ENCODE measurements at regions not wholly inside any gene's neighbourhood (a gene's known extent, or its start where the extent isn't known, plus 50 kb on each side); places are given as distances from the start of the nearest gene placed in this dataset.

- Histone ChIP-seq H3K27ac (no peak overlapping the region), H3K4me3 (no peak overlapping the region), H3K9me3 (no peaks in the 10 kb centered on the region), H3K36me3 (no peaks in the 10 kb centered on the region), H3K27me3 (no peaks in the 10 kb centered on the region), H3K4me1 (no peaks in the 10 kb centered on the region)
- DNase-seq (no peak), ATAC-seq (no peak)
- TF ChIP-seq, protein P1, sequence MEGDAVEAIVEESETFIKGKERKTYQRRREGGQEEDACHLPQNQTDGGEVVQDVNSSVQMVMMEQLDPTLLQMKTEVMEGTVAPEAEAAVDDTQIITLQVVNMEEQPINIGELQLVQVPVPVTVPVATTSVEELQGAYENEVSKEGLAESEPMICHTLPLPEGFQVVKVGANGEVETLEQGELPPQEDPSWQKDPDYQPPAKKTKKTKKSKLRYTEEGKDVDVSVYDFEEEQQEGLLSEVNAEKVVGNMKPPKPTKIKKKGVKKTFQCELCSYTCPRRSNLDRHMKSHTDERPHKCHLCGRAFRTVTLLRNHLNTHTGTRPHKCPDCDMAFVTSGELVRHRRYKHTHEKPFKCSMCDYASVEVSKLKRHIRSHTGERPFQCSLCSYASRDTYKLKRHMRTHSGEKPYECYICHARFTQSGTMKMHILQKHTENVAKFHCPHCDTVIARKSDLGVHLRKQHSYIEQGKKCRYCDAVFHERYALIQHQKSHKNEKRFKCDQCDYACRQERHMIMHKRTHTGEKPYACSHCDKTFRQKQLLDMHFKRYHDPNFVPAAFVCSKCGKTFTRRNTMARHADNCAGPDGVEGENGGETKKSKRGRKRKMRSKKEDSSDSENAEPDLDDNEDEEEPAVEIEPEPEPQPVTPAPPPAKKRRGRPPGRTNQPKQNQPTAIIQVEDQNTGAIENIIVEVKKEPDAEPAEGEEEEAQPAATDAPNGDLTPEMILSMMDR (IDR thresholded peaks at IDR 0.05): no peak
- intact Hi-C loops (cut with DNase I): no loop called here
These were observed 515.4 kb upstream of the ZNF717 start for GRCh38 chr3:76300746-76301145.

- intact Hi-C loops (cut with DNase I): no loop called here
- H3K27me3 ChIP-seq: no peaks in the 10 kb centered on the region
- no peaks in the 10 kb centered on the region for H3K36me3 ChIP-seq
- no peaks in the 10 kb centered on the region for H3K9me3 ChIP-seq
- no peak for ATAC-seq
- H3K4me1 ChIP-seq: no peaks in the 10 kb centered on the region
- no peak for DNase-seq
- H3K27ac ChIP-seq: no peak overlapping the region
- TF ChIP-seq, protein P1 (IDR thresholded peaks at IDR 0.05): no peak
- H3K4me3 ChIP-seq: no peak overlapping the region
These were observed 522.2 kb upstream of the ZNF717 start for GRCh38 chr3:76307556-76307955.

GRCh38 chr3:76308541-76308940 is 523.2 kb upstream of the ZNF717 start:
- Histone ChIP-seq H3K27ac (no peak overlapping the region), H3K9me3 (no peaks in the 10 kb centered on the region), H3K27me3 (no peaks in the 10 kb centered on the region), H3K4me3 (no peak overlapping the region), H3K36me3 (no peaks in the 10 kb centered on the region), H3K4me1 (no peaks in the 10 kb centered on the region)
- no peak for ATAC-seq
- no peak for DNase-seq
- intact Hi-C loops (cut with DNase I): no loop called here
- TF ChIP-seq, protein P1 (IDR thresholded peaks at IDR 0.05): no peak

DNA sequence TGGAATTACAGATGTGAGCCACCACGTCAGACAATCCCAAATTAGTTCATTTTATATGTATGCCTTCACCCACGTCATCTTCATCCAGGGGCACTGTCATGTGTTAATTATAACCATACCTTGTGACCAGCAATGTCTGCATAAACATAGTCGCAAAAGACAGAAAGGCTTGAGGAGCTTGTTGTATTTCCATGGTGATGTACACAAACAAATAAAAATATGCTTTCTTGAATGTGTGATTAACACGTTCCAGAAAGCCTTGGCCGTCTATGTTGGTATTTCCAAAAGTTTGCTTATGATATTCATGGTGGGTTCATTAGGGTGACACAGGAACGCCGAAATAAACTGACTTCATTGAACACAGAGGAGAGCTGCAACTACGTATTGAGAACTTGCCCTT is 524.7 kb upstream of the ZNF717 start:
- TF ChIP-seq, protein P1 (IDR thresholded peaks at IDR 0.05): no peak
- H3K27ac ChIP-seq: no peak overlapping the region
- H3K4me1 ChIP-seq: no peaks in the 10 kb centered on the region
- no peaks in the 10 kb centered on the region for H3K36me3 ChIP-seq
- no peak overlapping the region for H3K4me3 ChIP-seq
- no peak for ATAC-seq
- intact Hi-C loops (cut with DNase I): no loop called here
- no peak for DNase-seq
- no peaks in the 10 kb centered on the region for H3K27me3 ChIP-seq
- no peaks in the 10 kb centered on the region for H3K9me3 ChIP-seq

GRCh38 chr3:76310667-76311066 is 525.3 kb upstream of the ZNF717 start:
- H3K4me3 ChIP-seq: peak overlapping the region; percentile 28
- H3K27me3 ChIP-seq: no peaks in the 10 kb centered on the region

More at GRCh38 chr3:76310667-76311066, 525.3 kb upstream of the ZNF717 start:
- Histone ChIP-seq H3K27ac (no peak overlapping the region), H3K9me3 (no peaks in the 10 kb centered on the region), H3K4me1 (no peaks in the 10 kb centered on the region), H3K36me3 (no peaks in the 10 kb centered on the region)
- DNase-seq: no peak
- ATAC-seq: no peak
- intact Hi-C loops (cut with DNase I): no loop called here
- TF ChIP-seq, protein P1 (IDR thresholded peaks at IDR 0.05): no peak
